ENCODE measurements at regions not wholly inside any gene's neighbourhood (a gene's known extent, or its start where the extent isn't known, plus 50 kb on each side); places are given as distances from the start of the nearest gene placed in this dataset.
"Not testable (repeated sequence)": the region's sequence is repeated elsewhere in the genome, so short reads cannot be mapped to it uniquely, and the experiment has no call there.

DNA sequence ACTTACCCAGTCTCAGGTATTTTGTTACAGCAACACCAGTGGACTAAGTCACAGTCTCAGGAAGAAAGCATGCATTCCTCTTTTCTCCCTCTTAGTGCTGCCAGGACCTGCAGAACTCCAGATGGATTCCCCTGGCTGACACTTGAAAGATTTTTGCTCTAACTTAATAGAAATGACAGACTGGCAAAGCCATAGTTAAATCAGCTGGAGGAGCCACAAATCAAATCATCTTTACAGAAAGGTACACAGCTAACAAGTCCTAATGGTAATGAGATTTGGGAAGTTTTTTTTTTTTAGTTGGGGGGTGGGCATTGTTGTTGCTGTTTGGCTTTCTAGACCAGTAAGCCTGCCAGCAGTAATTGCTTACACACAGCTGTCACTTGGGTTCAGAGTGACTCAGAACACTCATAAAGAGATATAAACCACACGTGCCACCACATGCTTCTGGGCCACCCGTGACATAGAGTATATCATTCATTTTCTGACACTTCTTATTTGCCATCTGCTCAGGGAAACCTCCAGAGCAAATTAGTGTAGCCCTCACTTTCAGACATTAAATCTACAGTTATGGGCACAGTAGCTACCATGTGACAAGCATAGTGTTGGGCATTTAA lies 72.4 kb downstream of the FH start:
- DNase-seq, result no peak

DNA sequence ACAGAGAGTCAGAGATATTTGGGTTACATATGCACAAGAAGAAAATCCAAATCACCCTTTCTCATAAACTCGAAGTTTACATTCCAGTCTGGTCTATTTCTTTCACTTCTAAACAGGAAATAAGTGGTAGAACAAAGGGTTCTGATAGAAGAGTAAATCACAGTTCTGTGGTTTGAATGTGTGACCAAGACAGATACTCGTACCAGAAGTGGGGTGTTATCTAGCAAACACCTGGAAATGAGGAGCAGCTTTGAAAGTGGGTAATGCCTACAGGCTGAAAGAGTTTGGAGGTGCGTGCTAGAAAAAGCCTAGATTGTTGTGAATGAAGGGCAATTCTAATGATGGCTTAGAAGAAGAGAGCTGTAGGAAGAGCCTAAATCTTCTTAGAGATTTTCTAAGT lies 74.7 kb downstream of the FH start:
- DNase-seq, result no peak

DNA sequence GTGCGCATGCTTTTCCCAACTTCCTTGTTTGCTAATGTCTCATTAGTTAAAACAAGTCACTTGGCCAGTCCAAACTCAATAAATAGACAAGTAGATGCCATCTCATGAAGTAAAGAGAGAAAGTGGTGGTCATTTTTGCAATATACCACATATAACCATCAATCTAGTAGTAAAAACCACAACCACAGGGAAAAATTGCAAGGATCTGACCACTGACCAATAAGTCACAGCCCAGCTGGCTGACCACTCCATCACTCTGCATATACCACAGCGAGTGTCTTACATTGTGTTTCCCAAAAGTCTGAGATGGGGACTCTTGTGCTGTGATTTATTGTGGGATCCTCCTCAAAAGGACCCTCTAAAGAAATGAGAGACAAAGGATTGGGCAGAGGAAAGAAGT lies 76.0 kb downstream of the FH start:
- no peak for DNase-seq

GRCh38 chr1:241442686-241443085 lies 76.9 kb downstream of the FH start:
- DNase-seq, result no peak

GRCh38 chr1:241440904-241441303 lies 78.7 kb downstream of the FH start:
- no peak for DNase-seq

- DNase-seq, result not testable (repeated sequence)
Measured at GRCh38 chr1:241438686-241439085, 80.9 kb downstream of the FH start.

- DNase-seq, result no peak
Measured at GRCh38 chr1:241432241-241432640, 75.2 kb upstream of the RGS7 start.

DNA sequence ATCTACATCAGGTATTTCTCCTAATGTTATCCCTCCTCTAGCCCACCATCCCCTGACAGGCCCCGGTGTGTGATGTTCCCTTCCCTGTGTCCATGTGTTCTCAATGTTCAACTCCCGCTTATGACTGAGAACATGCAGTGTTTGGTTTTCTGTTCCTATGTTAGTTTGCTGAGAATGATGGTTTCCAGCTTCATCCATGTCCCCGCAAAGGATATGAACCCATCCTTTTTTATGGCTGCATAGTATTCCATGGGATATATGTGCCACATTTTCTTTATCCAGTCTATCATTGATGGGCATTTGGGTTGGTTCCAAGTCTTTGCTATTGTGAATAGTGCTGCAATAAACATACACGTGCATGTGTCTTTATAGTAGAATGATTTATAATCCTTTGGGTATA lies 68.1 kb upstream of the RGS7 start:
- DNase-seq, result not testable (repeated sequence)

GRCh38 chr1:241424480-241424971 lies 67.5 kb upstream of the RGS7 start:
- no peak for DNase-seq

DNA sequence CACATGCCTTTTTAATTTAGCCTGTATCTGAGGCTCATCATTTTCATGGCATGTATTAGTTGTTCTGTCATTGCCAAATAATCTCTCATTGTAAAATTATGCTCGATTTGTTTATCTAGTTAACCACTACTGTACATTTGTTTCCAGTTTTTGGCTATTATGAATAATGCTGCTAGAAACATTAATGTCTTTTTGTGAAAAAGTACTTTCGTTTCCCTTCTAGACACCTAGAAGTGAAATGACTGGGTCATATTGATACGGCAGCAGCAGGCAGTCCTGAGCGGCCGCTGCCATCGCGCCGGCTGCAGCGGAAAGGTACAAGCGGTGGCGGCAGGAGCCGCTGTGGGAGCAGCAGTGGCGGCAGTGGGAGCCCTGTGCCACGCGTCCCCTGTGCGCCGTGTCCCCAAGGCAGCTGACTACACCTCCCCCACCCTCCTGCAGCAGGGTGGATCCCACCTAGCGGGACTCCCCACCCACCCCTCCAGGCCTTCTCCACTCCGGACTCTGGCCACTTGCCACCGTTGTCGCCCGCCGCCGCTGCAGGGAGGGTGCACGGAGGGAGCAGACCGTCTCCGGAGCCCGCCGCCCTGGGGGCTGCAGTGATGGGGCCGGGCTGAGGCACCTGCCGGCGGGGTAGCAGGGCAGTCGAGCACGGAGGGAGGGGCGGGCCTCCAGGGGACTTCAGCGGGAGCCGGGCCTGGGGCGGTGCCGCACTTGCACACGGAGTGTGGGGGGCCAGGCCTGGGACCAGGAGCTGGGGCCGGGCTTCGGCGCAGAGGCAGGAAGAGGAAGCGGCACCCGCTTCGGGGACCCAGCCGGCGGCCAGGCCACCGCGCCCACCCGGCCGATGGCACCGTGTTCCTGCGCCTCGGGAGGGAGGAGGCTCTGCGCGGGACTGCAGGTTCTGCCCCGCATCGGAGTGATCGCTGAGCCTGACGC lies 66.8 kb upstream of the RGS7 start:
- DNase-seq, result peak; percentile 79

DNA sequence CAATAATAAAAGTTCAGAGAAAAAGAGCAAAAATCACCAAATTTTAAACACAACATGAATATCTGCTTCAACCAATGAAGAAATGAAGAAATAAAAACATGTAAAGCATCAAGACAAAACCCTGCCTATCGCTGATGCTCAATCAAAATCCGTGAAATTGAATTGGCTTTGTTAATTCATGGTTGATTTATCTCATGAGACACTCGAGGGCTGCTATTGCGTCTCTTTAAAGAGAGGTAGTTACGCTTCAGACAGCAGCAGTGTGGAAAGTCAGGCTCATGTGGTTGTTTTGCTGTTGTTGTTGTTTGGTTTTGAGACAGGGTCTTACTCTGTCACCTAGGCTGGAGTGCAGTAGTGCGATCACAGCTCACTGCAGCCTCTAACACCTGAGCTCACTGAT lies 65.5 kb upstream of the RGS7 start:
- peak; percentile 30 for DNase-seq

GRCh38 chr1:241419986-241420385 lies 63.0 kb upstream of the RGS7 start:
- no peak for DNase-seq

DNA sequence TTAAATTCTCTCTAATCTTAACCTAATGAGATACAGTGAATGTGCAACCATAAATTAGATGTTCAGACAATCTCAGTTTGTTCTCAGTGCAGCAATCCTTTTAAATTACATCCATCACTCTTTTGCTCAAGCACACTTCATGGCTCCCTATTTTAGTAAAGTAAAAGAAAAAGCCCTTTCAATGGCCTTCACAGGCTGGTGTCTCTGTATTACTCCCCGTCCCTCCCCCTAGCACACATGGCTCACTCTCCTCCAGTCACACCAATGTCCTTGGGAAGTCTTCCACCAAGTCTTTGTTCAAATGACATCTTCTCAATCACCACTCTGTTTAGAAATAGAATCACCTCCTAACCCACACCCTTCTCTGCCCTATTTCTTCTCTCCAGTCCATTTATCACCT lies 60.3 kb upstream of the RGS7 start:
- no peak for DNase-seq

- DNase-seq, result no peak
Measured at GRCh38 chr1:241413974-241414373, 57.0 kb upstream of the RGS7 start.

DNA sequence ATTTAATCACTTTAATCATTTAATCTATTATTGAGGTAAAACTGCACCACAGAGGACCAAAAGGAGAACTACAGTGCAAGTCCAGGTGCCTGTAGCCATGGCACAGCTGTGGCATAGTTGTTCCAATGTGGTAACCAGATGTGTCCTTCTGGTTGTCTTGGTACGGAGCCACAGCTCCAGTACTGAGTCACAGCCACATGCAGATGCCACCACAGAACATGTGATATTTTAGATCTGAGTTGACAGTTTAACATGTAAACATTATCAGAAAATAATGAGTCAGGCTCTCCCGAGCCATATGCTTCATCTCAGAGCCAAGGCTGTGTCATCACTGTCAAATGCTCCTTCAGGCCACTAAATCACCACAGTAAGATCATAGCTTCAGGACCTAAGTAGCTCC lies 56.4 kb upstream of the RGS7 start:
- DNase-seq, result no peak

- DNase-seq, result no peak
Measured at GRCh38 chr1:241412646-241413045, 55.6 kb upstream of the RGS7 start.

DNA sequence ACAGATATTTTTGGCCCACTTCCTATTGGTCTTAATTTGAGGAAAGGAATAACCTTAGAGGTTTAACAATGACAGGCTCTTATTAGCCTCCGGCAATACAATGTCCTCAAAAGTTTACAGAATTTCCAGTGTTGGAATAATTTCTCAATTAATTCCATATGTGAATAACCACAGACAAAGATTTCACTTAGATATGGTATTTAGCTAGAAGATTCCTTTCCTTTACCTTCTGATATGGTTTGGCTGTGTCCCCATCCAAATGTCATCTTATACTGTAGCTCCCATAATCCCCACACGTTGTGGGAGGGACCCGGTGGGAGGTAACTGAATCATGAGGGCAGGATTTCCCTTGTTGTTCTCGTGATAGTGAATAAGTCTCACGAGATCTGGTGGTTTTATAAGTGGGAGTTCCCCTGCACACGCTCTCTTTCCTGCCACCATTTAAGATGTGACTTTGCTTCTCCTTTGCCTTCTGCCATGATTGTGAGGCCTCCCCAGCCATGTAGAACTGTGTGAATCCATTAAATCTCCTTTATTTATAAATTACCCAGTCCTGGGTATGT lies 54.9 kb upstream of the RGS7 start:
- DNase-seq, result no peak

DNA sequence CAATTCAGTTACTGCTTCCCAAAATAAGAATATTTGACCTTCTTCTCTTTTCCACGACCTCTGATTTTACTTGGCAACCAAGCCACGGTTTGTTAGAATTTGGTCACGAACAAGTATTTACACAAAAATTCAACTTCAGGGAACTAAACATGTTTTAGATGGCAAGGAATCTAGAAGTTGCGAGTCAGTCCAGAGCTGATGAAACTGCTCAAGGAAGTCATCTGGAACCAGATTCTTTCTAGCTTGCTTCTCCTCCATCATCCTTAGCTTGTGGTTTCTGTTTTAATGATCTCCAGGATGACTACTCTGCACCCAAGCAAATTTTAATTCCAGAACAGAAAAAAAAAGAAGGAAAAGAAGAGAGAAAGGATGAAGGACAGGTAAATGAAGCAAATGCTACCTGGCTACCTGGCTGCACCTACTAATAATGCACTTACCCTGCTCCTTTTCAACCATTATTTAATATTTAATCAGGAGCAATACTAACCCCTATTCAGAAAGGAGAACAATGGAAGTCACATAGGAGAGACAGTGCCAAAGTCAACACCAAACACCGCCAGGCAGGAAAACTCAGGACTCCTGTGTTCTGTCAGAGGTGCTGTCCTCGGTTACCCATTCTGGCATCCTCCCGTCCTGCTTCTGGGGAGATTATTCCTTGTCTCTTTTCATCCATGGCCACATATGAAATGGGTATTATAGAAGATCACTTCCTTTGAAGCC lies 54.2 kb upstream of the RGS7 start:
- DNase-seq, result no peak

DNA sequence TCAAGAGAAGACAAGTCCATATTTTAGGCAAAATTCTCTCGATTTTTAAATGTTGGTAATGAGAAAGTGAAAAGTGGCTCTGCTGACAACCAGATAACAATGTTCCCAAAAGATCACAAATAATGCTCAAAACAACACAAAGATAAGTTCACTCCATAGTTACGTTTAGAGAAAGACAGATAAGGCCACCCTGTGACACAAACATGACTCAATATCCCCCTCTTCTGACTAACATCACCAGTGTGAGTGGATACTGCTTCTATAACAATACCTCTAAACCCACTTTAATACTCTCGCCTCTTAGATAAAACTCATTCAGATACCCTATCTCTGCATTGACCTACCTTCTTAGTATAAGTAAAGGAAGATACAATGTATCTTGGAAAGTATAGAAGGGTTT lies 51.2 kb upstream of the RGS7 start:
- no peak for DNase-seq

All from retina (tissue), 1 donor.